ENCODE measurements at regions not wholly inside any gene's neighbourhood (a gene's known extent, or its start where the extent isn't known, plus 50 kb on each side); places are given as distances from the start of the nearest gene placed in this dataset.

DNA sequence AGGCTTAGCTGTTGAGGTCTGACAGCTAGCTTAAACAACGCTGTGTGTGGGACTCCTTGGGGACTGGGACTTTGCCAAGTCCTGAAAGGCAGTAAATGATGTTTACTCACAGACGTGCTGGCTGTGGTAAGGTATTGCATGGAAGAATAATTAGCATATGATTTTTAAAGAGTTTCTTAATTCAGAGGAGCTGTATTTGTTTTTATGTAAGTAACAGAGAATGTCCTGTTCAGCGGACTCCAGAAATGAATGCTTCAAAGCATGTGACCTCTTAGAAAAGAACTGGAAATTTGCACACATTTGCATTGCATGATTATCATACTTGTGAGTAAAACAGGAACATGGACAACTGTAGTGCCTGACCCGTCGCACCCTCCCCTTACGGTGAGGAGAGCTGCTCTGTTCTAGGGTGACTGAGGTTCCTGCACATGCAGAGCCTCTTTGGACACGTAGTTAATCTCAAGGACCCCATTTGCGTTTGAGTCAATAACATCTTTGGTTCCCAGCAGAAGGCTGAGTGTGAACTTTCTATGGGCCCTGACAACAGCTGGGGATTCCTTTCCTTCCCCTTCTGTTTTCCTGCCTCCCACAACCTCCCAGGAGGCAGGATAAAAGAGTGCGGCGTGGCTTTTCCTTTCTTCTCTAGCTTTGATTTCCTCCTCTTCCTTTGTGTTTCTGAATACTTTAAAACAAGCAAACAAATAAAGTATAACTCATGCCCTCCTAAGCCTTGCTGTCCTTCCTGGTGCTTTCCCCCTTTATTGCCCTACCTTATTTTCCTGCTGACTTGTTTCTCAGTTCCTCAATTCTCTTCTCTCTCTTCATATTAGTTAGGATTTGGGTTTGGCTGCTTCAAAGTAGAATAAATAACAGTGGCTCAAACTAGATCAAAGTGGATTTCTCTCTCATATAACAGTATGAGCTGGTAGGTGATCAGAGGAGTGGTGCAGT lies 157.2 kb upstream of the CD180 start:
- Histone ChIP-seq H3K9ac (ENCODE audit: extremely low read depth, insufficient read length, low read length) (no peak overlapping the region), H3K79me2 (ENCODE audit: insufficient read depth, low read length) (no peaks in the 10 kb centered on the region), H4K91ac (ENCODE audit: insufficient read length, low read depth, low read length) (no peak overlapping the region), H3K14ac (ENCODE audit: insufficient read depth, low read length) (no peak overlapping the region), H3K4ac (ENCODE audit: low read depth, low read length) (no peak overlapping the region), H2BK15ac (ENCODE audit: low read depth, low read length) (no peak overlapping the region), H3K18ac (ENCODE audit: insufficient read length, low read depth, low read length) (no peak overlapping the region), H4K8ac (replicated peaks; ENCODE audit: insufficient read length, low read depth, low read length) (no peak overlapping the region), H3K56ac (ENCODE audit: insufficient read length, low read depth, low read length) (no peak overlapping the region), H3K4me1 (ENCODE audit: insufficient read depth, low read length) (peaks cover 8% of the 10 kb centered on the region; the same call in 1 of the 2 replicates), H3K23ac (ENCODE audit: insufficient read length, low read depth, low read length) (no peak overlapping the region), H4K20me1 (ENCODE audit: control insufficient read depth, insufficient read depth, insufficient read length) (no peaks in the 10 kb centered on the region), H2BK5ac (ENCODE audit: insufficient read length, low read length) (no peak overlapping the region), H3K23me2 (ENCODE audit: insufficient read length, low read depth, low read length, poor library complexity, severe bottlenecking) (no peaks in the 10 kb centered on the region), H2BK20ac (ENCODE audit: low read depth, low read length, poor library complexity, severe bottlenecking) (no peak overlapping the region), H2BK12ac (ENCODE audit: insufficient read length, low read depth, low read length) (no peak overlapping the region), H2BK120ac (ENCODE audit: low read depth, low read length, poor library complexity, severe bottlenecking) (no peak overlapping the region), H3K27ac (ENCODE audit: insufficient read length, low read depth, low read length) (no peak overlapping the region), H3K27me3 (ENCODE audit: insufficient read depth, low read length) (no peaks in the 10 kb centered on the region), H2AFZ (ENCODE audit: low read length) (no peak overlapping the region), H4K5ac (ENCODE audit: insufficient read length, low read depth, low read length) (no peak overlapping the region), H3K4me2 (ENCODE audit: insufficient read depth, insufficient read length, low read length) (no peak overlapping the region), H3K79me1 (ENCODE audit: insufficient read depth, low read depth, low read length, poor library complexity, severe bottlenecking) (no peaks in the 10 kb centered on the region), H3T11ph (ENCODE audit: low read length) (no peak overlapping the region), H3K9me3 (ENCODE audit: control insufficient read depth, low read depth, low read length) (no peaks in the 10 kb centered on the region), H2AK5ac (ENCODE audit: insufficient read length, low read length) (no peak overlapping the region)
- Mint-ChIP-seq H3K27ac (no peak overlapping the region; a peak in 2 of 7 replicates), H3K4me3 (no peak overlapping the region), H3K27me3 (ENCODE audit: low read depth) (no peaks in the 10 kb centered on the region), H3K4me1 (peaks cover 13 to 18% of the 10 kb centered on the region in 2 experiments), H3K9me3 (no peaks in the 10 kb centered on the region), H3K36me3 (ENCODE audit: insufficient read depth in 1 of 3, low read depth in 3 of 3) (no peaks in the 10 kb centered on the region)
- no CpG with 5 or more reads among the region's 10 CpGs for WGBS (ENCODE audit: extremely low coverage, insufficient read length, low lambda C conversion rate)
- no peak for DNase-seq
- TF ChIP-seq, protein P1, sequence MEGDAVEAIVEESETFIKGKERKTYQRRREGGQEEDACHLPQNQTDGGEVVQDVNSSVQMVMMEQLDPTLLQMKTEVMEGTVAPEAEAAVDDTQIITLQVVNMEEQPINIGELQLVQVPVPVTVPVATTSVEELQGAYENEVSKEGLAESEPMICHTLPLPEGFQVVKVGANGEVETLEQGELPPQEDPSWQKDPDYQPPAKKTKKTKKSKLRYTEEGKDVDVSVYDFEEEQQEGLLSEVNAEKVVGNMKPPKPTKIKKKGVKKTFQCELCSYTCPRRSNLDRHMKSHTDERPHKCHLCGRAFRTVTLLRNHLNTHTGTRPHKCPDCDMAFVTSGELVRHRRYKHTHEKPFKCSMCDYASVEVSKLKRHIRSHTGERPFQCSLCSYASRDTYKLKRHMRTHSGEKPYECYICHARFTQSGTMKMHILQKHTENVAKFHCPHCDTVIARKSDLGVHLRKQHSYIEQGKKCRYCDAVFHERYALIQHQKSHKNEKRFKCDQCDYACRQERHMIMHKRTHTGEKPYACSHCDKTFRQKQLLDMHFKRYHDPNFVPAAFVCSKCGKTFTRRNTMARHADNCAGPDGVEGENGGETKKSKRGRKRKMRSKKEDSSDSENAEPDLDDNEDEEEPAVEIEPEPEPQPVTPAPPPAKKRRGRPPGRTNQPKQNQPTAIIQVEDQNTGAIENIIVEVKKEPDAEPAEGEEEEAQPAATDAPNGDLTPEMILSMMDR (conservative IDR thresholded peaks at IDR 0.05), result no peak
